ENCODE measurements at regions not wholly inside any gene's neighbourhood (a gene's known extent, or its start where the extent isn't known, plus 50 kb on each side); places are given as distances from the start of the nearest gene placed in this dataset.

- H3K9me3 ChIP-seq = no peaks in the 10 kb centered on the region
- POLR2A ChIA-PET = no interaction called here
- no peak overlapping the region for H3K4me3 ChIP-seq
- ATAC-seq (no peak), DNase-seq (ENCODE audit: low read depth in 1 of 2, low spot score in 1 of 2) (no peak), FAIRE-seq (no peak)
- H3K4me2 ChIP-seq = no peak overlapping the region
- no peak overlapping the region for H3K27ac ChIP-seq
- H3K4me1 ChIP-seq = no peaks in the 10 kb centered on the region
- CTCF ChIA-PET = no interaction called here
- TF ChIP-seq KDM5A (IDR thresholded peaks at IDR 0.05) = no peak
- no peak for TF ChIP-seq NFE2L2 (conservative IDR thresholded peaks at IDR 0.05; ENCODE audit: low read length)
- TF ChIP-seq ATOH8 (CRISPR knock-in tag; IDR thresholded peaks at IDR 0.05; ENCODE audit: low read depth) = no peak
- no peak for TF ChIP-seq HOXB13 (CRISPR knock-in tag; IDR thresholded peaks at IDR 0.05; ENCODE audit: low read depth)
- TF ChIP-seq EP300 (IDR thresholded peaks at IDR 0.05) = no peak
- 39% methylated on average over 8 of the region's 8 CpGs for WGBS (ENCODE audit: missing lambda C conversion rate)
Observed at GRCh38 chr3:59404851-59405250, 355.0 kb upstream of the CFAP20DC start.

- Histone ChIP-seq H3K4me1 (no peaks in the 10 kb centered on the region), H3K4me2 (no peak overlapping the region), H3K4me3 (no peak overlapping the region), H3K9me3 (no peaks in the 10 kb centered on the region), H3K27ac (no peak overlapping the region)
- DNase-seq (ENCODE audit: low read depth in 1 of 2, low spot score in 1 of 2) (no peak), FAIRE-seq (no peak), ATAC-seq (no peak)
- CTCF ChIA-PET = no interaction called here
- POLR2A ChIA-PET = no interaction called here
- 13% methylated on average over 2 of the region's 2 CpGs for whole genome bisulfite sequencing (ENCODE audit: missing lambda C conversion rate)
- TF ChIP-seq HOXB13 (CRISPR knock-in tag; IDR thresholded peaks at IDR 0.05; ENCODE audit: low read depth) (no peak), CHD4 (IDR thresholded peaks at IDR 0.05; ENCODE audit: borderline replicate concordance) (no peak), POLR2A (IDR thresholded peaks at IDR 0.05; ENCODE audit: low read length) (no peak), EHMT2 (IDR thresholded peaks at IDR 0.05; ENCODE audit: low read depth) (no peak), ATOH8 (CRISPR knock-in tag; IDR thresholded peaks at IDR 0.05; ENCODE audit: low read depth) (no peak), CEBPB (IDR thresholded peaks at IDR 0.05) (no peak), RARB (CRISPR knock-in tag; IDR thresholded peaks at IDR 0.05) (no peak)
Observed at GRCh38 chr3:59404064-59404463, 354.2 kb upstream of the CFAP20DC start.

- POLR2A ChIA-PET = no interaction called here
Observed at GRCh38 chr3:59401924-59402323, 352.1 kb upstream of the CFAP20DC start.

GRCh38 chr3:59392116-59392515 is 342.3 kb upstream of the CFAP20DC start:
- no peak overlapping the region for H3K4me3 ChIP-seq
- TF ChIP-seq CHD4 (IDR thresholded peaks at IDR 0.05; ENCODE audit: borderline replicate concordance) = no peak
- TF ChIP-seq TP53 (CRISPR knock-in tag; IDR thresholded peaks at IDR 0.05) = no peak
- TF ChIP-seq CTCF (IDR thresholded peaks at IDR 0.05) = no peak
- TF ChIP-seq HOXB13 (CRISPR knock-in tag; IDR thresholded peaks at IDR 0.05; ENCODE audit: low read depth) = no peak
- TF ChIP-seq RFX5 (IDR thresholded peaks at IDR 0.05) = no peak
- TF ChIP-seq ELK1 (IDR thresholded peaks at IDR 0.05; ENCODE audit: low read depth, low read length) = no peak
- TF ChIP-seq NPAS2 (CRISPR knock-in tag; IDR thresholded peaks at IDR 0.05; ENCODE audit: borderline replicate concordance) = no peak
- no peak for TF ChIP-seq FOSB (CRISPR knock-in tag; IDR thresholded peaks at IDR 0.05)
- TF ChIP-seq BCL3 (IDR thresholded peaks at IDR 0.05) = no peak
- no peak for FAIRE-seq
- H3K4me1 ChIP-seq = no peaks in the 10 kb centered on the region
- no peak for ATAC-seq
- no peak overlapping the region for H3K27ac ChIP-seq
- WGBS (ENCODE audit: missing lambda C conversion rate) = 25% methylated on average over 1 of the region's 1 CpG
- no peak overlapping the region for H3K4me2 ChIP-seq
- DNase-seq (ENCODE audit: low read depth in 1 of 2, low spot score in 1 of 2) = no peak
- no peaks in the 10 kb centered on the region for H3K9me3 ChIP-seq
- ChIA-PET CTCF (no interaction called here), POLR2A (no interaction called here)

More at GRCh38 chr3:59401924-59402323, 352.1 kb upstream of the CFAP20DC start:
- ATAC-seq (no peak), FAIRE-seq (no peak), DNase-seq (ENCODE audit: low read depth in 1 of 2, low spot score in 1 of 2) (no peak)
- H3K27ac ChIP-seq = no peak overlapping the region
- no peaks in the 10 kb centered on the region for H3K9me3 ChIP-seq
- 0% methylated on average over 2 of the region's 2 CpGs for WGBS (ENCODE audit: missing lambda C conversion rate)
- no peak overlapping the region for H3K4me3 ChIP-seq
- H3K4me1 ChIP-seq = no peaks in the 10 kb centered on the region
- H3K4me2 ChIP-seq = no peak overlapping the region
- CTCF ChIA-PET = interaction anchor here (0.6 kb wide), 1 partner anchor 685 kb away, joined by 3 read pairs; no protein-coding TSS in a partner anchor
- TF ChIP-seq POLR2AphosphoS2 (conservative IDR thresholded peaks at IDR 0.05; ENCODE audit: low read length) (no peak), HOXB5 (CRISPR knock-in tag; IDR thresholded peaks at IDR 0.05) (no peak)
